ENCODE measurements at regions not wholly inside any gene's neighbourhood (a gene's known extent, or its start where the extent isn't known, plus 50 kb on each side); places are given as distances from the start of the nearest gene placed in this dataset.

- intact Hi-C loops (cut with micrococcal nuclease): no loop called here
- H3K9me3 Mint-ChIP-seq (ENCODE audit: insufficient read depth): peaks cover 3% of the 10 kb centered on the region
- no peak for TF ChIP-seq EZH2 (IDR thresholded peaks at IDR 0.05; ENCODE audit: borderline replicate concordance, insufficient read depth, low read depth, low read length, poor library complexity, severe bottlenecking)
- Histone ChIP-seq H2AFZ (ENCODE audit: insufficient read depth, low read depth, low read length, poor library complexity, severe bottlenecking) (no peak overlapping the region), H3K4me1 (ENCODE audit: control insufficient read depth in 2 of 2, insufficient read depth in 2 of 2, low read length in 2 of 2) (no peaks in the 10 kb centered on the region), H3K79me2 (ENCODE audit: control insufficient read depth, insufficient read depth, low read length) (no peaks in the 10 kb centered on the region), H3K36me3 (replicated peaks in 1 of 2; ENCODE audit: control extremely low read depth in 1 of 2, control insufficient read depth in 1 of 2, extremely low read depth in 1 of 2, insufficient read depth in 2 of 2, low read length in 1 of 2) (no peaks in the 10 kb centered on the region), H3K4me2 (replicated peaks; ENCODE audit: low read depth, low read length, poor library complexity, severe bottlenecking) (no peak overlapping the region), H3K27me3 (replicated peaks in 1 of 4; ENCODE audit: control extremely low read depth in 1 of 4, control insufficient read depth in 3 of 4, insufficient read depth in 4 of 4, low read length in 3 of 4) (no peaks in the 10 kb centered on the region), H4K20me1 (ENCODE audit: control insufficient read depth, insufficient read depth, low read length, poor library complexity, severe bottlenecking) (no peaks in the 10 kb centered on the region), H3K27ac (ENCODE audit: low read length in 2 of 2) (no peak overlapping the region), H3K9ac (ENCODE audit: low read length) (no peak overlapping the region), H3K4me3 (ENCODE audit: control extremely low read depth in 1 of 5, extremely low read depth in 1 of 5, insufficient read depth in 1 of 5, low read depth in 2 of 5, low read length in 4 of 5) (no peak overlapping the region), H3K9me3 (ENCODE audit: control extremely low read depth in 1 of 3, control insufficient read depth in 2 of 3, insufficient read depth in 1 of 3, low read length in 2 of 3) (no peaks in the 10 kb centered on the region)
- ChIA-PET POLR2A (no interaction called here), CTCF (no interaction called here)
- no peaks in the 10 kb centered on the region for H3K4me1 Mint-ChIP-seq
- no peak overlapping the region for H3K4me3 Mint-ChIP-seq
- H3K27me3 Mint-ChIP-seq: no peaks in the 10 kb centered on the region
- WGBS (ENCODE audit: insufficient coverage): no CpG with 5 or more reads among the region's 2 CpGs
- H3K27ac Mint-ChIP-seq: no peak overlapping the region
- ATAC-seq (ENCODE audit: low read depth) (no peak), DNase-seq (no peak)
Measured at GRCh38 chr1:238341395-238341794, 450.7 kb upstream of the ZP4 start.

GRCh38 chr1:238340989-238341388 is 450.3 kb upstream of the ZP4 start:
- Histone ChIP-seq H2AFZ (ENCODE audit: insufficient read depth, low read depth, low read length, poor library complexity, severe bottlenecking) (no peak overlapping the region), H3K4me3 (ENCODE audit: control extremely low read depth in 1 of 5, extremely low read depth in 1 of 5, insufficient read depth in 1 of 5, low read depth in 2 of 5, low read length in 4 of 5) (no peak overlapping the region), H3K36me3 (replicated peaks in 1 of 2; ENCODE audit: control extremely low read depth in 1 of 2, control insufficient read depth in 1 of 2, extremely low read depth in 1 of 2, insufficient read depth in 2 of 2, low read length in 1 of 2) (no peaks in the 10 kb centered on the region), H3K4me1 (ENCODE audit: control insufficient read depth in 2 of 2, insufficient read depth in 2 of 2, low read length in 2 of 2) (no peaks in the 10 kb centered on the region), H3K9ac (ENCODE audit: low read length) (no peak overlapping the region), H3K27me3 (replicated peaks in 1 of 4; ENCODE audit: control extremely low read depth in 1 of 4, control insufficient read depth in 3 of 4, insufficient read depth in 4 of 4, low read length in 3 of 4) (no peaks in the 10 kb centered on the region), H3K79me2 (ENCODE audit: control insufficient read depth, insufficient read depth, low read length) (no peaks in the 10 kb centered on the region), H3K9me3 (ENCODE audit: control extremely low read depth in 1 of 3, control insufficient read depth in 2 of 3, insufficient read depth in 1 of 3, low read length in 2 of 3) (peaks cover 0 to 1% (median 0%) of the 10 kb centered on the region in 3 donors), H3K27ac (ENCODE audit: low read length in 2 of 2) (no peak overlapping the region), H3K4me2 (replicated peaks; ENCODE audit: low read depth, low read length, poor library complexity, severe bottlenecking) (no peak overlapping the region), H4K20me1 (ENCODE audit: control insufficient read depth, insufficient read depth, low read length, poor library complexity, severe bottlenecking) (no peaks in the 10 kb centered on the region)
- Mint-ChIP-seq H3K4me1 (no peaks in the 10 kb centered on the region), H3K27ac (no peak overlapping the region), H3K9me3 (ENCODE audit: insufficient read depth) (peaks cover 3% of the 10 kb centered on the region), H3K4me3 (no peak overlapping the region), H3K27me3 (no peaks in the 10 kb centered on the region)
- no peak for TF ChIP-seq EZH2 (IDR thresholded peaks at IDR 0.05; ENCODE audit: borderline replicate concordance, insufficient read depth, low read depth, low read length, poor library complexity, severe bottlenecking)
- TF ChIP-seq CTCF (IDR thresholded peaks at IDR 0.05): no peak
- intact Hi-C loops (cut with micrococcal nuclease): no loop called here
- POLR2A ChIA-PET: no interaction called here
- 100% methylated on average over 2 of the region's 7 CpGs for WGBS (ENCODE audit: insufficient coverage)
- CTCF ChIA-PET: no interaction called here
- ATAC-seq (ENCODE audit: low read depth) (no peak), DNase-seq (no peak)

Data from B cell (primary cell).